Activated CD8-positive, alpha-beta T cell treated with anti-CD3 and anti-CD28 coated beads for 36 hours (primary cell): ENCODE measurements at regions not wholly inside any gene's neighbourhood (a gene's known extent, or its start where the extent isn't known, plus 50 kb on each side); places are given as distances from the start of the nearest gene placed in this dataset.

ENCODE experiments used
- ATAC-seq: fragments of 200-7000 bp; cut with Tn5 transposase; one replicate; pipeline ENCODE4 v1.10.0; 2021; ENCODE audit warnings: mild to moderate bottlenecking, moderate library complexity
- CTCF ChIA-PET: fragments of 350-600 bp; sonication (Branson Sonifier 250); formaldehyde crosslinking; loops from one replicate; lab custom pipeline; 2021; ENCODE audit warnings: antibody characterized with exemption; lab: Charles Lee
- POLR2A ChIA-PET: fragments of 350-600 bp; sonication (Branson Sonifier 250); formaldehyde crosslinking; loops from one replicate; lab custom pipeline; 2021; ENCODE audit warnings: antibody characterized with exemption; lab: Charles Lee
- DNase-seq: peaks from one replicate; pipeline ENCODE4 v3.0.0-alpha.2; 2020
- H3K27ac Mint-ChIP-seq: one replicate; pipeline ENCODE4 v1.8.0; 2021; ENCODE audit warnings: mild to moderate bottlenecking, mixed read lengths
- H3K27me3 Mint-ChIP-seq: one replicate; pipeline ENCODE4 v1.8.0; 2021; ENCODE audit warnings: mixed read lengths
- H3K36me3 Mint-ChIP-seq: one replicate; pipeline ENCODE4 v1.8.0; 2021; ENCODE audit warnings: low read depth, mixed read lengths
- H3K4me1 Mint-ChIP-seq: one replicate; pipeline ENCODE4 v1.8.0; 2021; ENCODE audit warnings: low read depth, mixed read lengths
- H3K4me3 Mint-ChIP-seq: one replicate; pipeline ENCODE4 v1.8.0; 2021; ENCODE audit warnings: mild to moderate bottlenecking, moderate library complexity, mixed read lengths
- H3K9me3 Mint-ChIP-seq: one replicate; pipeline ENCODE4 v1.8.0; 2021; ENCODE audit warnings: mixed read lengths
- intact Hi-C: fragments of 100-400 bp; cut with micrococcal nuclease; formaldehyde crosslinking; loops from one replicate; pipeline ENCODE4 v1.10.0; 2022
- TF ChIP-seq, protein P1 (sequence below): fragments of 200-600 bp; IDR thresholded peaks from one replicate; pipeline ENCODE4 v1.8.0; 2022; ENCODE audit warnings: antibody characterized with exemption, mild to moderate bottlenecking

DNA sequence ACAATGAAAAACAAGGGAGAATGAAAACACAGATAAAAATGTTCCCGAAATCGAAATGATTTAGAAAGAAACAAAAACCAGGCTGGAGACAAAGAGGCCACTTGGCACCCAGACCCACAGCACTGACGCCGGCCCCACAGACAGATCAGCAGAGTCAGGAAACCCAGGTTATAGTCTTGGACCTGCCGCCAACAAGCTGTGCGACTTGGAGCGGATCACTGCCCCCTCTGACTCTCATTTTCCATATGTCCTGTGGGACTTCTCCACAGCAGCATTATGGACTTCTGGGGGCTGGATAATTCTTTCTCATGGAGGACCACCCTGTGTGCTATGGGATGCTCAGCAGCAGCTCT is 72.4 kb downstream of the MATN1 start:
- POLR2A ChIA-PET: no interaction called here
- TF ChIP-seq, protein P1, sequence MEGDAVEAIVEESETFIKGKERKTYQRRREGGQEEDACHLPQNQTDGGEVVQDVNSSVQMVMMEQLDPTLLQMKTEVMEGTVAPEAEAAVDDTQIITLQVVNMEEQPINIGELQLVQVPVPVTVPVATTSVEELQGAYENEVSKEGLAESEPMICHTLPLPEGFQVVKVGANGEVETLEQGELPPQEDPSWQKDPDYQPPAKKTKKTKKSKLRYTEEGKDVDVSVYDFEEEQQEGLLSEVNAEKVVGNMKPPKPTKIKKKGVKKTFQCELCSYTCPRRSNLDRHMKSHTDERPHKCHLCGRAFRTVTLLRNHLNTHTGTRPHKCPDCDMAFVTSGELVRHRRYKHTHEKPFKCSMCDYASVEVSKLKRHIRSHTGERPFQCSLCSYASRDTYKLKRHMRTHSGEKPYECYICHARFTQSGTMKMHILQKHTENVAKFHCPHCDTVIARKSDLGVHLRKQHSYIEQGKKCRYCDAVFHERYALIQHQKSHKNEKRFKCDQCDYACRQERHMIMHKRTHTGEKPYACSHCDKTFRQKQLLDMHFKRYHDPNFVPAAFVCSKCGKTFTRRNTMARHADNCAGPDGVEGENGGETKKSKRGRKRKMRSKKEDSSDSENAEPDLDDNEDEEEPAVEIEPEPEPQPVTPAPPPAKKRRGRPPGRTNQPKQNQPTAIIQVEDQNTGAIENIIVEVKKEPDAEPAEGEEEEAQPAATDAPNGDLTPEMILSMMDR: no peak
- no peak overlapping the region for H3K27ac Mint-ChIP-seq
- H3K9me3 Mint-ChIP-seq: peaks cover 1% of the 10 kb centered on the region
- DNase-seq (no peak), ATAC-seq (no peak)
- no peak overlapping the region for H3K4me3 Mint-ChIP-seq
- H3K27me3 Mint-ChIP-seq: peaks cover 19% of the 10 kb centered on the region
- intact Hi-C loops: no loop called here
- H3K36me3 Mint-ChIP-seq: no peaks in the 10 kb centered on the region
- CTCF ChIA-PET: no interaction called here
- H3K4me1 Mint-ChIP-seq: peaks cover 2% of the 10 kb centered on the region

DNA sequence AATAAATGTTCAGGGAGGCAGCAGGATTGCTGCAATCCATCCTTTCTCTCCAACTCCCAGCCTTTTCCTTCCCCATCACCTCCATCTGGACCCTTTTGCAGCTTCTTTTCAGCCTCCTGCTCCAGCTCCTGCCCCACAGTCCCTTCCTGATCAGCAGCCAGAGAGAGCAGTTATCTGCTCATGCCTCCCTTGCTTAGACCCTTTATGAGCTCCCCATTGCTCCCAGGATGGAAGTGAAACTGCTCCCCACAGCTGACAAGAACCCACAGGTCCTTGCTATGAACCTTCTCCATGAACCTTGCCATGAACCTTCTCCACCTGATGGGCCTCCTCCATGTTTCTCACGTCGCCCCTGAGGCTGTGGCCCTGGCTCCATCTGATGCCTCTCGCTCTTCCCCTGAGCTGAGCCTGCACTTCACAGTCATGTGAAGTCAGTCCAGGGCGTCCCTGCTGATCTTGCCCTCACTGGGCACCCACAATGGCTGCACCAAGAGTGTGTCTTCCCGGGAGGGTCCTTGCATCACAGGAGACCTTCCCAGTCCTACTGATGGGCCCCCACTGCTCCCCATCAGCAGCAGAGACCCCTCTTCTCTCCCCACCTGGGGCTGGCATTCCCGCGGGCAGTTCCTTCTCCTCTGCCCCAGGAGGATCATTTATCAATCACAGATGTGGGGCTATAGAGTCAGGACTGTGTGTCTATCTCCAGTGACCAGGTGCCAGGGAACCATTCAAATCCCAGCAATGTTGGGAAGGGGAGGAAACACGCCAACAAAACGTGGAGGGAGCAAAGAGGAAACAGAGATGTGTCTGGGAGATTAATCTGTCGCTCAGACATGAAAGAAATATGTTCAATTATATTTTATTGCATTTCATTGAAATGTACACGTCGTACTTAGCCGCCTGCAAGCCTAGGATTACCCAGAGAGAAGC is 73.1 kb downstream of the MATN1 start:
- POLR2A ChIA-PET: no interaction called here
- CTCF ChIA-PET: interaction anchor here (0.6 kb wide), 1 partner anchor 466 kb away, joined by 3 read pairs; no protein-coding TSS in a partner anchor
- peaks cover 2% of the 10 kb centered on the region for H3K4me1 Mint-ChIP-seq
- H3K4me3 Mint-ChIP-seq: no peak overlapping the region
- TF ChIP-seq, protein P1: no peak
- H3K27ac Mint-ChIP-seq: no peak overlapping the region
- intact Hi-C loops: no loop called here
- peaks cover 1% of the 10 kb centered on the region for H3K9me3 Mint-ChIP-seq
- DNase-seq (no peak), ATAC-seq (no peak)
- peaks cover 25% of the 10 kb centered on the region for H3K27me3 Mint-ChIP-seq
- H3K36me3 Mint-ChIP-seq: no peaks in the 10 kb centered on the region

DNA sequence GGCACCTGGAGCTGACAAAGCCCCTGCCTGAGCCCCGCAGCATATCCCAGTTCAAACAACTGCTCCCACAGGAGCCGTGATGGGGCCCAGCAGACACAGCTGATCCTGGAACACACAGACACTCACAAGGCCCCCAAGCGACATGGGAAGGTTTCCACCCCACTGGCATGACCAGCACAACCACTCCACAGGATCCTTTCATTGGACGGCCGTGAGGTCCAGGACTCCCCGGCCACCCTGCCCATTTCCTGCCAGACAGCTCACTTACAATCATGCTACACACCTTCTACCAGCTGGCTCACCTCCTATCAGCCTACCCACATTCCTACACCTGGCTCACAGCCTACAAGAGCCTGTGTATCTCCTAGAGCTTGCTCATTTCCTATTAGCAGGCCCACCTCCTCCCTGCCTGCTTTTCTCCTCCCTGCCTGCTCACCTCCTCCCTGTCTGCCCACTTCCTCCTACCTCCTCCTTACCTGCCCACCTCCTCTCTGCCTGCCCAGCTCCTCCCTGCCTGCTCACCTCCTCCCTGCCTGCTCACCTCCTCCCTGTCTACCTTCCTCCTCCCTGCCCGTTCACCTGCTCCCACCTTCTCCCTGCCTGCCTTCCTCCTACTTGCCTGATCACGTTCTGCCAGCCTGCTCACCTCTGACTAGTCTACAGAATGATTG is 73.9 kb downstream of the MATN1 start:
- ChIA-PET POLR2A (no interaction called here), CTCF (interaction anchor here (0.6 kb wide), 1 partner anchor 467 kb away, joined by 3 read pairs; no protein-coding TSS in a partner anchor)
- ATAC-seq: no peak
- Mint-ChIP-seq H3K9me3 (no peaks in the 10 kb centered on the region), H3K27ac (no peak overlapping the region), H3K27me3 (peaks cover 26% of the 10 kb centered on the region), H3K4me3 (no peak overlapping the region), H3K36me3 (no peaks in the 10 kb centered on the region), H3K4me1 (peaks cover 2% of the 10 kb centered on the region)
- no peak for DNase-seq
- TF ChIP-seq, protein P1: no peak
- intact Hi-C loops: no loop called here

DNA sequence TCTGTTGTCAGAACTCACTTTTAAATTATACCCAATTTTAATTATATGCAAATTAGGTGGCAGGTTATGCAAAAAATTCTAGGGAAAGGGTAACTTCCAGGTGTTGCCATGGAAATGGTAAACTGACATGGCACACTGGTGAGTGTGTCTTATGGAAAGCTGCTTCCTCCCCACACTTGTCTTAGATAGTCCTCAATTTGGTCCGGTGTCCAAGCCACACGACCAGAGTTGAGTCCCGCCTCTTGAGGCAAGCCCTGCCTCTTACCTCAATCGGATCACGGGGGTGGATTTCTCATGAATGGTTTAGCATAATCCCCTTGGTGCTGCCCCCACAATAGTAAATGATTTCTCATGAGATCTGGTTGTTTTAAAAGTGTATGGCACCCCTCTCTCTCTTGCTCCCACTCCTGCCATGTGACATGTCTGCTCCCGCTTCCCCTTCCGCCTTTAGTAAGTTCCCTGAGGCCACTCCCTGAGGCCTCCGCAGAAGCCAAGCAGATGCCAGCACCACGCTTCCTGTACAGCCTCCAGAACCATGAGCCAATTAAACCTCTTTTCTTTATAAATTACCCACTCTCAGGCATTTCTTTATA is 74.9 kb downstream of the MATN1 start:
- ATAC-seq (no peak), DNase-seq (no peak)
- Mint-ChIP-seq H3K9me3 (no peaks in the 10 kb centered on the region), H3K27me3 (peaks cover 29% of the 10 kb centered on the region), H3K36me3 (no peaks in the 10 kb centered on the region), H3K4me3 (no peak overlapping the region), H3K27ac (no peak overlapping the region), H3K4me1 (peaks cover 2% of the 10 kb centered on the region)
- TF ChIP-seq, protein P1: no peak
- intact Hi-C loops: no loop called here
- ChIA-PET POLR2A (no interaction called here), CTCF (no interaction called here)
